ENCODE measurements at regions not wholly inside any gene's neighbourhood (a gene's known extent, or its start where the extent isn't known, plus 50 kb on each side); places are given as distances from the start of the nearest gene placed in this dataset.
"Not testable (repeated sequence)": the region's sequence is repeated elsewhere in the genome, so short reads cannot be mapped to it uniquely, and the experiment has no call there.

DNA sequence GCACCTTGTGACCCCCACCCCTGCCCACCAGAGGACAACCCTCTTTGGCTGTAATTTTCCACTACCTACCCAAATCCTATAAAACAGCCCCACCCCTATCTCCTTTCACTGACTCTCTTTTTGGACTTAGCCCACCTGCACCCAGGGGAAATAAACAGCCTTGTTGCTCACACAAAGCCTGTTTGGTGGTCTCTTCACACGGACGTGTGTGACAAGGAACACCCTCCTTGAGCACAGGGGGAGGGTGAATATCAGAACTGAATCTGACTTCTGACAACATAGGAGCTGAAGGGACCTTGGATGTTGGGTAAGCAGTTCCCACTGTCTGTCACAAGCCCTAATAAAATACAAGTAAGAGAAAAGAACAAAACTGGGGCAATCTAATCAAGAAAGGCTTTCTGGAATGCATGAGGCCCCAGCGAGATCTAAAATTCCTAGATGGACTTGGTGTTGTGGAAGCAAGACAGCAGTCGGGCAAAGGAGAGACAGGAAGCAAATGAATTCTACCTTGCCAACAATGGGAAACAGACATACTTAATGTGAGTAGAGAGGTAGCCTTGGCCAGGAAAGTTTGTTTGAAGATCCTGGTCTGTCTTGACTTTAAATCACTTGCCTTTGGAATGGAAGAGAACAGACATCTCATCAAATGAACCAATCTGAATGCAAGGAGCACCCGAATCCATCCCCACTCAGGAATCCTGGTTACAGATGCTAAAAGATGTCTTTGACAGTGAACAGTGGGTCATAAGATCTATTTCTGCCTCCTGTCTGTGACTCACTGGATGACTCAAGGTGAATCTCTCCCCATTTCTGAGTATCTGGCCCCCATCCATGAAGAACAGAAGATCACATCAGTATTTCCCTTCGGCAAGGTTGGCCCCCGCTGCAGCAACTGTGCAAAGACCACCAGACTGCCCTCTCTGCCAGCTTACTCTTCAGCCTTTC lies 53.3 kb downstream of the OLFML3 start:
- DNase-seq, result no peak

DNA sequence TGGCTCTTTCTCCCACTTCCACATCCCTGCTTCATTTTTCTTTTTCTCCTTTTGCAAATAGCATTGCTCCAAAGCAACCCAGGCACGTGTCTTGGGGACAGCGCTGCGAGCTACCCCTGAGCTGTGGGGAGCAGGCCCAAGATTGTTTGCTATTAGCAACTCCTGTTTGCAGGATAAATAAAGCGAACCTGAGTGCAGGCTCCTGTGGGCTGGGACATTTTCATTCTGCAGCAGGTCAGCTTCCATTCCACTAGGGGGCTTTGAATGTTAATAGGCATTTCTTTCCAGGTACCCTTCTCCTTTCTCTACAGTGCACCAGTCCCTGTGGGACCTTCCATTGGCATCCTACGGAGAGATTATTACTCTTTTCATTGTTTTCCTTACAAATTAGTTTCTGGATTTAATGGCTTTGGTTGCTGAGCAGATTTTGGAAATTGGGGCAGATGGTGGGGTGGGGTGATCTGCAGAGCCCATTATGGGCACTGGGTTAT lies 54.0 kb downstream of the OLFML3 start:
- DNase-seq, result peak; percentile 8

DNA sequence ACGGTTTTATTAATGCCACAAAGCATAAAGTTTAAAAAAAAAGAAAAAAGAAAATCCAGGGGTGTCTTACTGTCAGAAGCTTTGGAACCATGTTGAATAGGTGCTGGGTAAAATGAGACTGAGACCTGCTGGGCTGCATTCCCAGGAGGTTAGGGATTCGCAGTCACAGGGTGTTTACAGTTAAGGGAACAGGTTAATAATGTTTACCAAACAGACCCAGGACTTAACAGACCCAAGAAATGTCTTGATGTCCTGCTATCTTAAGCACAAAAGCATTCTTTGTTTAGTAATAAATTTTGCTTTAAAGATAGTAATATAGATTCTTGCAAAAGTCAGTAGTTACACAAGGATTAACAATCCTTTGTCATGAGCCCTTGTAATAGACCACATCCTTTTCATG lies 54.7 kb downstream of the OLFML3 start:
- no peak for DNase-seq

DNA sequence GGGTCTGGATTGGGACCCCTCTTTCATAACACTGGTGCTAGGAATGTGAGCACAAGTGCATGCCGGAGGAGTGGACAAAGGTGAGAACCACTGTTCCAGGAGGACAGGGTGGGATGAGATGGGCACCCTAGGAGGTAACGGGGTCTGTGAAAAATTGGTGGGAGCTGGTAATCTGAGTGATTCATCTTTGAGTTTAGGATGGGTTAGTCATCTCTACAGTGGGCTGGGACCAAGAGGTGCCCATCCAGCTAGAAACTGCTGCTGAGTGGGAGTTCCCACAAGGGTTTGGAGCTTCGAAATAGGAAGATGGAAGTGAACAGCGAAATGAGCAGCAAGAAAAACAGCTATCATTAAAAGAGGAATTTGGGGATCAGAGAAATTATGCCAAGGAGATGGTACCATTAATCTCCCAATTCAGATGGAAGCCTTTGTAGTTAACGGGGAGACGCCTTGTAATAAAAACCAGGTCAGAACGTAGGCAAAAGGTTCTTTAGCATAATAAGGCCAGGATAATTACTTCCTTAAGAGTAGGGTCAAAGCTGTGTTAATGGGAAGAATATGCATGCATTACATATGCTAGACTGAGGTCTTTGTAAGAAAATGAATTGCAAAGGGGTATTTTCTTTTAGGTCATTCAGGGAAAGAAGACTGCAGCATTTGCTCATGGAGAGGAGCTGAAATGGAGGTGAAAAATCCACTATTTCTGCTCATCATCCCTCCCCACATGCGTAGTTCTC lies 55.5 kb downstream of the OLFML3 start:
- DNase-seq, result no peak

DNA sequence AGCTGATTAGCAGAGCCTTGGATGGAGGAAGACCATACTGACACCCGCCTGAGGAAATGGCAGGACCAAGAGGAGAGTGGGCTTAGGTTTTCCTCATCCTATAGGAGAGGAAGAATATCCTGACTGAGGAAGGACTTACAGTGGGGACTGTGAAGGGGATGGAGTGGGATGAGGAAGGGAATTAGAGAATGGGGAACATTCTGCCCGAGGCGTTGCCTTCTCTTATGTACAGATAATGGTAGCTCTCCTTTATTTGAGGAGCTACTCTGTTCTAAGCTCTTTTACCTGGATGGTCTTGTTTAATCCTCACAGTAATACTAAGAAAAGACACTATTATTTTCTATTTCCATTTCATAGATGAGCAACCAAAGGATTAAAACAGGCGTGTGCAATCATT lies 56.0 kb downstream of the OLFML3 start:
- no peak for DNase-seq

DNA sequence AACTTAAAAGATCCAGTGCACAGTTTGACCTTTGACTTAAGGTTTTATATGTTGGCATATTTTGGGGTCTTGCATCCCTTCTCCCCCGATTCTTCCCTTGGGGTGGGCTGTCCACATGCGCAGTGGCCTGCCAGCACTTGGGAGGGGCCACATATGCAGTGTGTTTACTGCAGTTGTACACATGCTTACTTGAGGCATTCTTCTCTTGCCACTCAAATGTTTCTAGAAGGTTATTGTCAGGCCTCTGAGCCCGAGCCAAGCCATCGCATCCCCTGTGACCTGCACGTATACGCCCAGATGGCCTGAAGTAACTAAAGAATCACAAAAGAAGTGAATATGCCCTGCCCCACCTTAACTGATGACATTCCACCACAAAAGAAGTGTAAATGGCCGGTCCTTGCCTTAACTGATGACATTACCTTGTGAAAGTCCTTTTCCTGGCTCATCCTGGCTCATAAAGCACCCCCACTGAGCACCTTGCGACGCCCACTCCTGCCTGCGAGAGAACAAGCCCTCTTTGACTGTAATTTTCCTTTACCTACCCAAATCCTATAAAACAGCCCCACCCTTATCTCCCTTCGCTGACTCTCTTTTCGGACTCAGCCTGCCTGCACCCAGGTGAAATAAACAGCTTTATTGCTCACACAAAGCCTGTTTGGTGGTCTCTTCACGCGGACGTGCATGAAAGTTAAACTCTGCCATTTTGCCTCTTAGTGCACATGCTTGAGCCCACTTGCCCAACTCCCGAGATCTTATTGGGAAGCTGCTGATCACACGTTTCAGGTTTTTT lies 57.8 kb downstream of the OLFML3 start:
- DNase-seq, result not testable (repeated sequence)

DNA sequence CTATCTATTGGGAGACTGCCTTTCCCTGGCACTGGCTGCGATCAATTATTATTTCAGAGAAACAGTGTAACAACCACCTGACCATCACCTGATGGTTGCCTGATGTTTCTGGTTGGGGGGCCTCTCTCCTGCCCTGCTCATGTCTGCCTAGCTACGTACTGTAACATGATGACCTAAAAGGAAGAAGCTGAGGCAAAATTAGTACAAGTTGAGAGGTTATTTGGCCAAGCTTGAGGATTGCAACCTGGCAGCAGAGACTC lies 58.3 kb downstream of the OLFML3 start:
- DNase-seq, result no peak

DNA sequence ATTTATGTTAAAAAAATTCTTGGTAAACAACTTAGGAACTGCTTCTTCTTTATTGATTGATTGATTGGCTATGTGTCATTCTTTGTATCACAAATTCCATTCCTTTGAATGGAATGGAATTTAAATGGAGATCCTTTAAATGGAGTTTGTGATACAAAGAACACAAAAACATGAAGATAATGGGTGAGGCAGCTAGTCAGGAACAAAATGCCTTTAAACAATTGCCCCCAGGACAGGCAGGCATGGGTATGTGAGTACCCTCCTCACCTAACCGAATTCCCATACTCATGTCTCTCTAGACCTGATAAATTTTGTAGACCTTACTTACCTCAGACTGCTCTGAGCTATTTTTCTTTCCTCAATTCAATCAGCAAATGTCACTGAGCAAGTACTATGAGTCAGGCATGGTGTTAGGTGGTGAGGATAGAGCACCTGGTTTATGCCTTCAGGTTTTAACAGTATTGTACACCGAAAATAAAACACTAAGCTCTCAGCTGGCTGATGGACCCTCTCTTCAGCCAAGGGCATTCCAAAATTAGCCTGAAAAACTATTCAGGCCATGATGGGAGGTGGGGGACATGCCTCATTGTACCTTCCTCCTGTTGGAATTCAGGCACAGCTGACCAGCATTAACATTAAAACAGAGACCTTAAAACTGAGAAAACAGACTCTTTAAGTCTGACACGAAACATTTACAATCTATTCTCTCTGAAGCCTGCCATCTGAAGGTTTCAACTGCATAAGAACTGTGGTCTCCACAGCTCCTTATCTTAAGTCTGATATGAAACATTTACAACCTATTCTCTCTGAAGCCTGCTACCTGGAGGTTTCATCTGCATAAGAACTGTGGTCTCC lies 58.9 kb downstream of the OLFML3 start:
- DNase-seq, result no peak
